GM12874 (cell line): ENCODE measurements at regions not wholly inside any gene's neighbourhood (a gene's known extent, or its start where the extent isn't known, plus 50 kb on each side); places are given as distances from the start of the nearest gene placed in this dataset.

Experiments used
- CTCF ChIP-seq: IDR thresholded peaks from 2 replicates; pipeline ENCODE4 v1.5.1; 2011; ENCODE audit warnings: low read depth, mild to moderate bottlenecking, control low read depth, low read length, moderate library complexity; ENCODE audit not compliant: insufficient read depth

- TF ChIP-seq CTCF = no peak
Measured at GRCh38 chr7:27412164-27412563, 169.6 kb downstream of the EVX1 start.

GRCh38 chr7:27418541-27418940 lies 175.9 kb downstream of the EVX1 start:
- no peak for TF ChIP-seq CTCF

DNA sequence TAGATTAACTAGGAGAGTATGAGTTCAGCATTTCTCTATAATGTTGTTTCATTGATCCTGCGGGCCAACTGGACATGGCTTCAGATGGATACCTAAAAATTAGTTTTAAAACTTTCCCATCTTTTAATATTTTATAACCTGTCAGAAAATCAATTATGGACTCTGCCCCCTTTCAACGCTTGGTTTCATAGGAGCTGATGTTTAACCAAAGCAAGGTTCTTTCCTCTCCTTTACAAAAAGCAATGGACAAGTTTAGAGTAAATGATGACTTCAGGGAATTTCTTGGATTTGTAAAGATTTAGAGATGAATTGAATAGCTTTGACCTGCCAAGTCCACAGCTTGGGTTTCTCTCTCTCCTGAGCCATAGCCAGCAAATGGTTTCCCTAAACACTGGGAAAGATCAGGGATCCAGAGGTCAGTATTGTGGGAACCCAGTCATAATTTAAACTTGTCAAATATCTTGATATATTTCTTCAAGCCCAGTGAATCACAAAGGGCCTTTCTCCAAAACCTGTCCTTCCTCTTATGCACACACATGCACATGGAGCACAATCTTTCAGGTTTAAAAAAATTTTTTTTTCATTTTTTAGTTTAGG lies 177.1 kb downstream of the EVX1 start:
- no peak for TF ChIP-seq CTCF

GRCh38 chr7:27420702-27421101 lies 178.1 kb downstream of the EVX1 start:
- no peak for TF ChIP-seq CTCF

GRCh38 chr7:27423290-27423689 lies 180.7 kb downstream of the EVX1 start:
- no peak for TF ChIP-seq CTCF

DNA sequence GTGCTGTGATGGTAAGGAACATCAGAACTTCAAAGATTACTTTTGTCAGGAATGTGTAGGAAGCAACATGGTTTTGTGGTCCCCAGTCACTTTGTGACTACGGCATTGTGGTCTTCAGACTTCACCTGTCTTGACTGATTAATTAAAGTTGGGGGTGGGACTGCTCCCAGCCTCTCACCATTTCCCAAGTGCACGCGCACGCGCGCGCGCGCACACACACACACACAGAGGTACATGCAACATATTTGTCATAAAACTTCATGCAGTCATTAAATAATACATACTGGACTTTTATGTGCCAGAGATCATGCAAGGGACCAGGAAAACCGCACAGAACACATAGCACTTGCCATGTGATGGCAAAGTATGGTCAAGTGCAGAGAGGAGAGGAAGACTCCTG lies 181.2 kb downstream of the EVX1 start:
- no peak for TF ChIP-seq CTCF

- no peak for TF ChIP-seq CTCF
Measured at GRCh38 chr7:27424231-27424630, 181.6 kb downstream of the EVX1 start.
